Neural crest cell (in vitro differentiated cells): ENCODE measurements at regions not wholly inside any gene's neighbourhood (a gene's known extent, or its start where the extent isn't known, plus 50 kb on each side); places are given as distances from the start of the nearest gene placed in this dataset.

Experiments
- DNase-seq: peaks from one replicate; pipeline ENCODE4 v3.0.0; 2021; ENCODE audit warnings: low read depth, mixed read lengths, low spot score
- H3K27ac Mint-ChIP-seq: one replicate; pipeline ENCODE4 v1.8.0; 2021; ENCODE audit warnings: mild to moderate bottlenecking, mixed read lengths; ENCODE audit not compliant: unreplicated experiment
- H3K27me3 Mint-ChIP-seq: 2 replicates; pipeline ENCODE4 v1.8.0; 2021; ENCODE audit warnings: low read depth, mild to moderate bottlenecking, mixed read lengths
- H3K36me3 Mint-ChIP-seq: 2 replicates; pipeline ENCODE4 v1.8.0; 2021; ENCODE audit warnings: low read depth, mild to moderate bottlenecking, mixed read lengths
- H3K4me1 Mint-ChIP-seq: 2 replicates; pipeline ENCODE4 v1.8.0; 2021; ENCODE audit warnings: mixed read lengths
- H3K4me3 Mint-ChIP-seq: one replicate; pipeline ENCODE4 v1.8.0; 2021; ENCODE audit warnings: mild to moderate bottlenecking, mixed read lengths
- H3K9me3 Mint-ChIP-seq: 2 replicates; pipeline ENCODE4 v1.8.0; 2021; ENCODE audit warnings: mixed read lengths
- CTCF ChIP-seq: fragments of 200-600 bp; sonication (generic); conservative IDR thresholded peaks from 2 replicates; pipeline ENCODE4 v1.5.0; 2021; ENCODE audit warnings: antibody characterized with exemption, mild to moderate bottlenecking

DNA sequence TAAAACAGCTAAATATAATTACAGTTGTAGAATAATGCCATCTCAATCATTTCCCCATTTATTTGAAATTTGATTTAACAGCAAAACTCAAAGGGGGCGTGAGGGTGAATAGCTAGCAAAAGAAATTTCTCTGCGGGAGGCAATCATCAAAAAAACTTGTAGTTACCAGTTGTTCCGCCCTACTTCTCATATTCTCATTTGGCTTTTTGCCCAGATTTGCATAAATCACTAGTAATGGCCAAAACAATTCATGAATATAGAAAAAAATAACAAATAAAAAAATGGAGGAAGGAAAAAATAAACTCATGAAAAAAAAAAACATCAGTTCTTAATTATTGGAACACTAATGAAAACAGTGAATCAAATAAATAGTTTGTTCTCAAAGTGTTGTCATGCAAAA lies 722.6 kb upstream of the KIF2B start:
- Mint-ChIP-seq H3K9me3 (no peaks in the 10 kb centered on the region), H3K36me3 (no peaks in the 10 kb centered on the region), H3K4me1 (no peaks in the 10 kb centered on the region), H3K27me3 (no peaks in the 10 kb centered on the region), H3K27ac (no peak overlapping the region), H3K4me3 (no peak overlapping the region)
- no peak for DNase-seq
- TF ChIP-seq CTCF: no peak

DNA sequence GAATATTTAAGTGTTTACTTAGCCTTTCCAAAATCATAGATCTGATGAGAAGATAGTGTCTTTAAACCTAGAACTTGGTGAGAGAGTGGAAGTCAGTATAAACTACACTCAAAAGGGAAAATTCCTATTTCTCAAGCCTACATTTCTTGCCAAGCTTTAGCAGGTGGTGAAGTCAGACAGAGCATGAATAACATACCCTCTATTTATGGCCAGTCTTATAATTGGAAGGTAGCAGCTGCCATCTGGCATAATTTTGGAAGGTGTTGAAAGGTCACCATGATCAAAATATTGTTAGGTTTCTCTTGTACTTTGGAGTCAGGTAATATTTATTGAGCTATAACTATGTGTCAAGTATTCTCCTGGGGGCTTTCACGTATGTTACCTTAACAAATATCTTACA lies 729.3 kb upstream of the KIF2B start:
- no peak overlapping the region for H3K4me3 Mint-ChIP-seq
- no peak overlapping the region for H3K27ac Mint-ChIP-seq
- H3K36me3 Mint-ChIP-seq: no peaks in the 10 kb centered on the region

GRCh38 chr17:53092072-53092471 lies 730.7 kb upstream of the KIF2B start:
- no peak for DNase-seq
- Mint-ChIP-seq H3K4me3 (no peak overlapping the region), H3K36me3 (no peaks in the 10 kb centered on the region), H3K4me1 (no peaks in the 10 kb centered on the region), H3K9me3 (no peaks in the 10 kb centered on the region), H3K27me3 (no peaks in the 10 kb centered on the region), H3K27ac (no peak overlapping the region)
- TF ChIP-seq CTCF: no peak

More for the DNA sequence above, 729.3 kb upstream of the KIF2B start:
- Mint-ChIP-seq H3K27me3 (no peaks in the 10 kb centered on the region), H3K4me1 (no peaks in the 10 kb centered on the region), H3K9me3 (no peaks in the 10 kb centered on the region)
- TF ChIP-seq CTCF: no peak
- no peak for DNase-seq

GRCh38 chr17:53090770-53091169 lies 732.0 kb upstream of the KIF2B start:
- Mint-ChIP-seq H3K9me3 (no peaks in the 10 kb centered on the region), H3K4me1 (no peaks in the 10 kb centered on the region), H3K36me3 (no peaks in the 10 kb centered on the region), H3K4me3 (no peak overlapping the region), H3K27me3 (no peaks in the 10 kb centered on the region), H3K27ac (no peak overlapping the region)
- DNase-seq: no peak
- TF ChIP-seq CTCF: no peak

DNA sequence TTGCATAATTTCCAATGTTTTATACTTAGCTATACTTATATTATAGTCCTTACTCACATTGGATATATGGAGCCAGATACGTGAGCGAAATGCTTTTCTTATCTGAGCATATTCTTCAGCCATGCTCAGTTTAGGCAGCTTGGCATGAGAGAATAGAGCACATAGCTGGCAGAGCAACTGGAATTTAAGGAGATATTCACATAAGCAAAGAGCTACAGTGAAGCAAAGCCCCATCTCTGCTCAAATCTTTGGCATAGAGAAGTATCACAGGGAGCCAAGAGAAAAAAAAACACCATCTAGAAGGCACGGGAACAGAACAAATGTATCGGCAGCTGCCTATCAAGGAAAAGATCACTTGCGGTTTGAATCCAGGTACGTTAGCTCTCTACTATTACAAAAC lies 734.2 kb upstream of the KIF2B start:
- H3K4me3 Mint-ChIP-seq: no peak overlapping the region
- no peak for DNase-seq
- no peaks in the 10 kb centered on the region for H3K4me1 Mint-ChIP-seq
- H3K9me3 Mint-ChIP-seq: no peaks in the 10 kb centered on the region
- H3K27ac Mint-ChIP-seq: no peak overlapping the region
- no peaks in the 10 kb centered on the region for H3K27me3 Mint-ChIP-seq
- TF ChIP-seq CTCF: no peak
- H3K36me3 Mint-ChIP-seq: no peaks in the 10 kb centered on the region

- H3K4me1 Mint-ChIP-seq: no peaks in the 10 kb centered on the region
- no peak overlapping the region for H3K4me3 Mint-ChIP-seq
- TF ChIP-seq CTCF: no peak
Measured at GRCh38 chr17:53061446-53061845, 761.3 kb upstream of the KIF2B start.

More at GRCh38 chr17:53061446-53061845, 761.3 kb upstream of the KIF2B start:
- DNase-seq: no peak
- no peaks in the 10 kb centered on the region for H3K36me3 Mint-ChIP-seq
- no peaks in the 10 kb centered on the region for H3K27me3 Mint-ChIP-seq
- peaks cover 13% of the 10 kb centered on the region for H3K9me3 Mint-ChIP-seq
- H3K27ac Mint-ChIP-seq: no peak overlapping the region
